Activated naive CD8-positive, alpha-beta T cell treated with anti-CD3 and anti-CD28 coated beads, Interleukin-2, amount 10 ng/mL, durations not matched to agents 7 days and 5 days (primary cell): ENCODE measurements at regions not wholly inside any gene's neighbourhood (a gene's known extent, or its start where the extent isn't known, plus 50 kb on each side); places are given as distances from the start of the nearest gene placed in this dataset.

Source experiments
- ATAC-seq: fragments of 150-1000 bp; cut with Tn5 transposase; one replicate; pipeline ENCODE4 v1.10.0; 2021; ENCODE audit warnings: low read depth, moderate library complexity
- POLR2A ChIA-PET: fragments of 350-600 bp; sonication (Branson Sonifier 250); formaldehyde crosslinking; loops from one replicate; lab custom pipeline; 2021; ENCODE audit warnings: antibody characterized with exemption; lab: Charles Lee
- DNase-seq: peaks from one replicate; pipeline ENCODE4 v3.0.0; 2021
- H3K27ac Mint-ChIP-seq: one replicate; pipeline ENCODE4 v1.8.0; 2022; ENCODE audit warnings: mild to moderate bottlenecking, mixed read lengths
- H3K27me3 Mint-ChIP-seq: one replicate; pipeline ENCODE4 v1.8.0; 2022; ENCODE audit warnings: mild to moderate bottlenecking, moderate library complexity, mixed read lengths
- H3K36me3 Mint-ChIP-seq: one replicate; pipeline ENCODE4 v1.8.0; 2021; ENCODE audit warnings: mild to moderate bottlenecking, mixed read lengths
- H3K4me1 Mint-ChIP-seq: one replicate; pipeline ENCODE4 v1.8.0; 2021; ENCODE audit warnings: mixed read lengths
- H3K4me3 Mint-ChIP-seq: one replicate; pipeline ENCODE4 v1.8.0; 2022; ENCODE audit warnings: mild to moderate bottlenecking, moderate library complexity, mixed read lengths
- H3K9me3 Mint-ChIP-seq: one replicate; pipeline ENCODE4 v1.8.0; 2021; ENCODE audit warnings: mixed read lengths

DNA sequence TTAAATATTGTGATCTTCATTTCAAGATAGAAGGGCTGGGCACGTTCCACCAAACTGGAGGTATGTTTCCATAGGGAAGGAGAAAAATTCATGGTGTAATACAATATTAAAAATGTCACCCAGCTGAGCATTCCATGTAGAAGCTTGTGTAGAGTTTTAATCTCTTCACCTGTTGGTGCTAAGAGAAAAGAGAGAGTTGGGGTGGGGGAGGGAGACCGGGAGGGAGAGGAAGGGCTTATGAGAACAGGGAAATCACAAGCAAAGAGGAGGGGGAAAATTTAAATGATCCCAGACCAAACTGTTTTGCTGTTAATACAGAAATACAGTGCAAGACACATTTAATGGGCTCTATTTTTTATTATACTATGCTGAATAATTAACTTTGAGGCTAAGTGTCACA lies 345.8 kb downstream of the ZNF536 start:
- H3K9me3 Mint-ChIP-seq = no peaks in the 10 kb centered on the region
- H3K27ac Mint-ChIP-seq = no peak overlapping the region
- H3K4me1 Mint-ChIP-seq = peaks cover 5% of the 10 kb centered on the region
- no peak for DNase-seq
- POLR2A ChIA-PET = no interaction called here
- H3K4me3 Mint-ChIP-seq = no peak overlapping the region
- no peak for ATAC-seq
- H3K36me3 Mint-ChIP-seq = no peaks in the 10 kb centered on the region
- H3K27me3 Mint-ChIP-seq = peaks cover 6% of the 10 kb centered on the region

DNA sequence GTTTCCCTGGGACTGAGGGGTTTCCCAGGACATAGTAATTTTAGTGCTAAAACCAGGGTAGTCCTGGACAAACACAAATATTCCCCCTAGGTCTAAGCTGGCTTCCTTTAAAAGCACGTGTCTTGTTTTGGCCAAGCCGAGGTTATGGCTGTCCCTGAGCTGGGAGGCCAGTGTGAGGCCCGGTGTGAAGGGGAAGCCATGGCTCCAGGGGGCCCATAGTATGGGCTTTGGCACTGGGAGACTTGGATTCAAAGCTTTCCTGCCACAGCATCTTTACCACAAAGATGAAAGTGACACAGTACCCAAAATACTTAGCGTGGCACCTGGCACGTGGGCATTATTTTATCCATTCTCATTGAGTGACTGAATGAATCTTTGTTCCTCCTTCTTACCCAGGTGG lies 345.2 kb downstream of the ZNF536 start:
- ATAC-seq (no peak), DNase-seq (no peak)
- H3K9me3 Mint-ChIP-seq = no peaks in the 10 kb centered on the region
- POLR2A ChIA-PET = no interaction called here
- no peaks in the 10 kb centered on the region for H3K36me3 Mint-ChIP-seq
- H3K4me1 Mint-ChIP-seq = peaks cover 5% of the 10 kb centered on the region
- H3K27ac Mint-ChIP-seq = no peak overlapping the region
- H3K27me3 Mint-ChIP-seq = peaks cover 7% of the 10 kb centered on the region
- no peak overlapping the region for H3K4me3 Mint-ChIP-seq

GRCh38 chr19:30712431-30713337 lies 340.5 kb downstream of the ZNF536 start:
- ATAC-seq (no peak), DNase-seq (no peak)
- H3K4me3 Mint-ChIP-seq = no peak overlapping the region
- no peaks in the 10 kb centered on the region for H3K36me3 Mint-ChIP-seq
- H3K27ac Mint-ChIP-seq = no peak overlapping the region
- no peaks in the 10 kb centered on the region for H3K4me1 Mint-ChIP-seq
- H3K27me3 Mint-ChIP-seq = peaks cover 15% of the 10 kb centered on the region
- POLR2A ChIA-PET = no interaction called here
- no peaks in the 10 kb centered on the region for H3K9me3 Mint-ChIP-seq

- H3K27me3 Mint-ChIP-seq = peaks cover 15% of the 10 kb centered on the region
Observed at GRCh38 chr19:30711826-30712225, 339.6 kb downstream of the ZNF536 start.

GRCh38 chr19:30711296-30711695 lies 339.1 kb downstream of the ZNF536 start:
- Mint-ChIP-seq H3K4me3 (no peak overlapping the region), H3K36me3 (no peaks in the 10 kb centered on the region), H3K27me3 (peaks cover 15% of the 10 kb centered on the region), H3K4me1 (no peaks in the 10 kb centered on the region), H3K27ac (no peak overlapping the region), H3K9me3 (no peaks in the 10 kb centered on the region)
- ATAC-seq (no peak), DNase-seq (no peak)
- POLR2A ChIA-PET = no interaction called here

More at GRCh38 chr19:30711826-30712225, 339.6 kb downstream of the ZNF536 start:
- H3K36me3 Mint-ChIP-seq = no peaks in the 10 kb centered on the region
- H3K9me3 Mint-ChIP-seq = no peaks in the 10 kb centered on the region
- no peak overlapping the region for H3K27ac Mint-ChIP-seq
- ATAC-seq (no peak), DNase-seq (no peak)
- H3K4me1 Mint-ChIP-seq = no peaks in the 10 kb centered on the region
- POLR2A ChIA-PET = no interaction called here
- no peak overlapping the region for H3K4me3 Mint-ChIP-seq

DNA sequence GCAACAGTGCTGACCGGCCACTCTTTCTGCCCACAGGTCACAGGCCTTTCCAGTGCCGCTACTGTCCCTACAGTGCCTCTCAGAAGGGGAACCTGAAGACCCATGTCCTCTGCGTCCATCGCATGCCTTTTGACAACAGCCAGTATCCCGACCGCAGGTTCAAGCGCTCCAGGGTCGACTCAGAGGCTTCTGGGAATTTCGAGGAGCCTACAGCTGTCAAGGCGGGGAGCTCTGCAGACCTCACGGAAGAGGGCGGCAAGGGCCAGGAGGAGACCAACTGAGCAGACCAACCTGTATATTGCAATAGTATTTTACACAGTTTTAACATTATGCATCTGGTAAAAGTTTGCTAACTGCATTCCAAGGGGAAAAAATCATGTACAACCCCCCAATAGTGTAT lies 338.5 kb downstream of the ZNF536 start:
- H3K4me1 Mint-ChIP-seq = no peaks in the 10 kb centered on the region
- H3K27ac Mint-ChIP-seq = no peak overlapping the region
- ATAC-seq (no peak), DNase-seq (no peak)
- POLR2A ChIA-PET = no interaction called here
- H3K36me3 Mint-ChIP-seq = no peaks in the 10 kb centered on the region
- H3K4me3 Mint-ChIP-seq = no peak overlapping the region
- peaks cover 15% of the 10 kb centered on the region for H3K27me3 Mint-ChIP-seq
- H3K9me3 Mint-ChIP-seq = no peaks in the 10 kb centered on the region

DNA sequence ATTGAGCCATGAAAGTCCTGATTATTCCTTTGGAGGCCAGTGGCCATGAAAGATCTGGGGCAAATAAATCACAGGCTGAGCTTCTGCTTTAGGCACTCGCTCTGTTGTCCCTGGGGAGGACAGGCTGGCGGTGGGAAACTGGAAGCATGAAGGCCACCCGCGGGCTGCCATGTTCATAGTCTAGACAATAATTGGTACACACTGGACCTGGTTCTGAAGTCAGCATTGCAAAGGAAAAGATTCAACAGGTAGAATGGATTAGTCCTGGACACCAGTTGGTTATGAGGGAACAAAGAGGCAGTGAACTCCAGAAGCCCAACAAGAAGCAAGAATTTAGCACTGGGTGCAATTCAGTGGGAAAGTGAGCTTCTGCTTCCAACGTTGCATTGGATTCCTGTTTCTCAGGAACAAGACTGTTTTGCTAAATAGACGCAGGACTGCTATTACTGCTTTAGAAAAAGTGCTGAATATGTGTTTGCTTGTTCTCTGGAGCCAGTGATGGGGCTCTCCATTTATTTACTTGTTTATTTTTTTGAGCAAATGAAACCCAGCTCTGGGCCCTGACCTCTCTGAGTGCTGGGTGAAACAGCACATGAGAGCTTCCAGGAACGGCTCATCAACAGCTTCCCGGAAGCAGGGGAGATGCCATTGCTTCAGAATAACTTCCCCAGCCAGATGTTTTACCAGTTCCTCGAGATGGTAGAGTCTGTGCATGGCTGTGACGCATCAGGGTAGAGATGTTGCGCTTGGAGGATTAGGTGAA lies 336.4 kb downstream of the ZNF536 start:
- H3K36me3 Mint-ChIP-seq = no peaks in the 10 kb centered on the region
- no peak for ATAC-seq

GRCh38 chr19:30704771-30705330 lies 332.7 kb downstream of the ZNF536 start:
- Mint-ChIP-seq H3K9me3 (no peaks in the 10 kb centered on the region), H3K4me1 (no peaks in the 10 kb centered on the region), H3K27ac (no peak overlapping the region), H3K4me3 (no peak overlapping the region), H3K36me3 (no peaks in the 10 kb centered on the region), H3K27me3 (no peaks in the 10 kb centered on the region)
- DNase-seq (no peak), ATAC-seq (no peak)
- POLR2A ChIA-PET = no interaction called here

More for the DNA sequence above, 336.4 kb downstream of the ZNF536 start:
- H3K27me3 Mint-ChIP-seq = peaks cover 15% of the 10 kb centered on the region
- no peaks in the 10 kb centered on the region for H3K9me3 Mint-ChIP-seq
- POLR2A ChIA-PET = no interaction called here
- DNase-seq = no peak
- H3K27ac Mint-ChIP-seq = no peak overlapping the region
- H3K4me3 Mint-ChIP-seq = no peak overlapping the region
- H3K4me1 Mint-ChIP-seq = no peaks in the 10 kb centered on the region

DNA sequence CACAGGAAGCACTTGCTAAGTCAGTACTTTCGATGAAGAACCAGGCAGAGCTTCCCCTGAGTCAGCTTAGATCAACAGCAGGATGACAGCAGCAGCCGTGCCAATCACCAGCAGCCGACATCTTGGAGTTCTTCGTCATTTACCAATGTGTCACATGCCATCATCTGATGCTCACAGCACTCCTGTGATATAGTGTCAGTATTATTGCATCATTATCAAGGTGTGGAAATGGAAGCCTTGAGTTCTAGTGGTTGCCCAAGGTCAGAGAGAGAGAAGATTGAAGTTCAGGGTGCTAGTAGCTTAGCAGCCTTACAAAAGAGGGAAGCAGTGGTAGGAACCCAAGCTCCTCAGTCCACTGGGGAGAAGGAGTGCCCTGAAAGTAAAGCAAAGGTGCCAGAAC lies 331.5 kb downstream of the ZNF536 start:
- Mint-ChIP-seq H3K9me3 (no peaks in the 10 kb centered on the region), H3K27ac (no peak overlapping the region), H3K4me3 (no peak overlapping the region), H3K4me1 (no peaks in the 10 kb centered on the region), H3K36me3 (no peaks in the 10 kb centered on the region), H3K27me3 (no peaks in the 10 kb centered on the region)
- DNase-seq = no peak
- POLR2A ChIA-PET = no interaction called here
- ATAC-seq = no peak

DNA sequence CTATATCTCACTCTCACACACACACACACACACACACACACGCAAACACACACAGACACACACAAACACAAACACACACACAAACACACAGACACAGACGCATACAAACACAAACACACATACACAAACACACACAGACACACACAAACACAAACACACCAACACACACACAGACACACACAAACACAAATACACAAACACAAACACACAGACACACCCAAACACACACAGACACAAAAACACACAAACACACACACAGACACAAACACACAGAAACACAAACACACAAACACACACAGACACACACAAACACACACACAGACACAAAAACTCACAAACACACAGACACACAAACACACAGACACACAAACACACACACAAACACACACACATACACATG lies 329.0 kb downstream of the ZNF536 start:
- ATAC-seq (no peak), DNase-seq (no peak)
- H3K36me3 Mint-ChIP-seq = no peaks in the 10 kb centered on the region
- no peak overlapping the region for H3K4me3 Mint-ChIP-seq
- no peaks in the 10 kb centered on the region for H3K27me3 Mint-ChIP-seq
- no peak overlapping the region for H3K27ac Mint-ChIP-seq
- POLR2A ChIA-PET = no interaction called here
- no peaks in the 10 kb centered on the region for H3K9me3 Mint-ChIP-seq
- H3K4me1 Mint-ChIP-seq = no peaks in the 10 kb centered on the region

GRCh38 chr19:30699871-30700280 lies 327.7 kb downstream of the ZNF536 start:
- POLR2A ChIA-PET = no interaction called here
- no peak for ATAC-seq
- no peak for DNase-seq
- Mint-ChIP-seq H3K9me3 (no peaks in the 10 kb centered on the region), H3K27me3 (no peaks in the 10 kb centered on the region), H3K27ac (no peak overlapping the region), H3K36me3 (no peaks in the 10 kb centered on the region), H3K4me1 (no peaks in the 10 kb centered on the region), H3K4me3 (no peak overlapping the region)

- no peak for ATAC-seq
Observed at GRCh38 chr19:30696514-30696913, 324.3 kb downstream of the ZNF536 start.

GRCh38 chr19:30695171-30695875 lies 323.1 kb downstream of the ZNF536 start:
- Mint-ChIP-seq H3K36me3 (no peaks in the 10 kb centered on the region), H3K27me3 (peaks cover 23% of the 10 kb centered on the region), H3K9me3 (no peaks in the 10 kb centered on the region), H3K27ac (no peak overlapping the region), H3K4me3 (no peak overlapping the region), H3K4me1 (no peaks in the 10 kb centered on the region)
- no peak for DNase-seq
- POLR2A ChIA-PET = no interaction called here
- ATAC-seq = no peak

More at GRCh38 chr19:30696514-30696913, 324.3 kb downstream of the ZNF536 start:
- H3K27ac Mint-ChIP-seq = no peak overlapping the region
- POLR2A ChIA-PET = no interaction called here
- H3K36me3 Mint-ChIP-seq = no peaks in the 10 kb centered on the region
- DNase-seq = no peak
- no peak overlapping the region for H3K4me3 Mint-ChIP-seq
- peaks cover 14% of the 10 kb centered on the region for H3K27me3 Mint-ChIP-seq
- no peaks in the 10 kb centered on the region for H3K4me1 Mint-ChIP-seq
- H3K9me3 Mint-ChIP-seq = no peaks in the 10 kb centered on the region
